ENCODE measurements at regions not wholly inside any gene's neighbourhood (a gene's known extent, or its start where the extent isn't known, plus 50 kb on each side); places are given as distances from the start of the nearest gene placed in this dataset.

GRCh38 chr16:11449716-11450115 lies 104.5 kb downstream of the RMI2 start:
- H3K27ac Mint-ChIP-seq = no peak overlapping the region

GRCh38 chr16:11450136-11450535 lies 104.9 kb downstream of the RMI2 start:
- Mint-ChIP-seq H3K4me3 (ENCODE audit: low read depth) (no peak overlapping the region), H3K27me3 (peaks cover 17% of the 10 kb centered on the region), H3K36me3 (ENCODE audit: insufficient read depth) (no peaks in the 10 kb centered on the region), H3K27ac (no peak overlapping the region), H3K9me3 (ENCODE audit: low read depth) (peaks cover 3% of the 10 kb centered on the region), H3K4me1 (ENCODE audit: low read depth) (peaks cover 2% of the 10 kb centered on the region)
- TF ChIP-seq CTCF (IDR thresholded peaks at IDR 0.05; ENCODE audit: unreplicated experiment) = no peak
- DNase-seq (ENCODE audit: low spot score, unreplicated experiment) = no peak

More at GRCh38 chr16:11449716-11450115, 104.5 kb downstream of the RMI2 start:
- H3K4me1 Mint-ChIP-seq (ENCODE audit: low read depth) = peaks cover 2% of the 10 kb centered on the region
- peaks cover 3% of the 10 kb centered on the region for H3K9me3 Mint-ChIP-seq (ENCODE audit: low read depth)
- no peaks in the 10 kb centered on the region for H3K36me3 Mint-ChIP-seq (ENCODE audit: insufficient read depth)
- TF ChIP-seq CTCF (IDR thresholded peaks at IDR 0.05; ENCODE audit: unreplicated experiment) = no peak
- no peak overlapping the region for H3K4me3 Mint-ChIP-seq (ENCODE audit: low read depth)
- no peak for DNase-seq (ENCODE audit: low spot score, unreplicated experiment)
- peaks cover 17% of the 10 kb centered on the region for H3K27me3 Mint-ChIP-seq

GRCh38 chr16:11452298-11452697 lies 107.0 kb downstream of the RMI2 start:
- Mint-ChIP-seq H3K4me1 (ENCODE audit: low read depth) (peaks cover 2% of the 10 kb centered on the region), H3K4me3 (ENCODE audit: low read depth) (no peak overlapping the region), H3K27me3 (peaks cover 17% of the 10 kb centered on the region), H3K27ac (no peak overlapping the region), H3K36me3 (ENCODE audit: insufficient read depth) (no peaks in the 10 kb centered on the region), H3K9me3 (ENCODE audit: low read depth) (peaks cover 3% of the 10 kb centered on the region)
- DNase-seq (ENCODE audit: low spot score, unreplicated experiment) = no peak
- no peak for TF ChIP-seq CTCF (IDR thresholded peaks at IDR 0.05; ENCODE audit: unreplicated experiment)

- H3K27ac Mint-ChIP-seq = no peak overlapping the region
- H3K36me3 Mint-ChIP-seq (ENCODE audit: insufficient read depth) = no peaks in the 10 kb centered on the region
- peaks cover 17% of the 10 kb centered on the region for H3K27me3 Mint-ChIP-seq
- H3K4me1 Mint-ChIP-seq (ENCODE audit: low read depth) = peaks cover 2% of the 10 kb centered on the region
- H3K4me3 Mint-ChIP-seq (ENCODE audit: low read depth) = no peak overlapping the region
- no peak for TF ChIP-seq CTCF (IDR thresholded peaks at IDR 0.05; ENCODE audit: unreplicated experiment)
- peaks cover 3% of the 10 kb centered on the region for H3K9me3 Mint-ChIP-seq (ENCODE audit: low read depth)
- no peak for DNase-seq (ENCODE audit: low spot score, unreplicated experiment)
These were observed 107.6 kb downstream of the RMI2 start for GRCh38 chr16:11452746-11453389.

- Mint-ChIP-seq H3K9me3 (ENCODE audit: low read depth) (peaks cover 3% of the 10 kb centered on the region), H3K27me3 (peaks cover 9% of the 10 kb centered on the region), H3K4me3 (ENCODE audit: low read depth) (no peak overlapping the region), H3K27ac (no peak overlapping the region), H3K4me1 (ENCODE audit: low read depth) (peaks cover 2% of the 10 kb centered on the region), H3K36me3 (ENCODE audit: insufficient read depth) (no peaks in the 10 kb centered on the region)
- TF ChIP-seq CTCF (IDR thresholded peaks at IDR 0.05; ENCODE audit: unreplicated experiment) = no peak
- no peak for DNase-seq (ENCODE audit: low spot score, unreplicated experiment)
These were observed 111.5 kb downstream of the RMI2 start for GRCh38 chr16:11456741-11457140.
